ENCODE measurements at regions not wholly inside any gene's neighbourhood (a gene's known extent, or its start where the extent isn't known, plus 50 kb on each side); places are given as distances from the start of the nearest gene placed in this dataset.

DNA sequence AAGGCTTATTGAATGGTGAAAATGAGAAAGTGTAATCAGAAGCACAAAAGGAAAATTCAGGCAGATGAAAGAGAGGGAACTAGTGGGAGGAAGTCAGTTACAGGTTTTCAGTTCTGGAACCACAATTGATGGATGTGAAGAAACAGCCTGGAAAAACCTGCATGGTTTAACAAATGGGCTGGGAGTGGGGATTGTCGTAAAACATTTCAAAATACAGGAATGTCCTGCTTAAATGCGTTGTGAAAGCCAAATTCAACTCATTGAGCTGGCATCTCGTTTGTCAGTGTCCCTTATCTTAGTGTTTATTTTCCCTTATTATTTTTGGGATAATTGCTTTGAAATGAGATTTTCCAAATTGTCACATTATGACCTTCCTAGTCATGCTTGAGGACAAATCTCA, 106.5 kb upstream of the RFC3 start:
- no peak for DNase-seq (ENCODE audit: low read depth)

DNA sequence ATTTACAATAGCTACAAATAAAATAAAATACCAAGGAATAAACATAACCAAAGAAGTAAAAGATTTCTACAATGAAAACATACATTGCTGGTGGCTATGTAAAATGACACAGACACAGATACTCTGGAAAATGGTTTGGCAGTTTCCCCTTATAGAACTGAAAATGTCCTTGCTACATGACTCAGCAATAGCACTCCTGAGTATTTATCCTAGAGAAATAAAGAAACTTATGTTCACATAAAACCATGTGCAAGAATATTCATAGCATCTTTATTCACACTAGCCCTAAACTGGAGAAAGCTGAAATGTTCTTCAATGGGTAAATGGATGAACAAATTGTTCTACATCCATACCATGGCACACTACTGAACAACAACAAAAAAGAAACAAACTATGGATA, 100.2 kb upstream of the RFC3 start:
- no peak for DNase-seq (ENCODE audit: low read depth)

DNA sequence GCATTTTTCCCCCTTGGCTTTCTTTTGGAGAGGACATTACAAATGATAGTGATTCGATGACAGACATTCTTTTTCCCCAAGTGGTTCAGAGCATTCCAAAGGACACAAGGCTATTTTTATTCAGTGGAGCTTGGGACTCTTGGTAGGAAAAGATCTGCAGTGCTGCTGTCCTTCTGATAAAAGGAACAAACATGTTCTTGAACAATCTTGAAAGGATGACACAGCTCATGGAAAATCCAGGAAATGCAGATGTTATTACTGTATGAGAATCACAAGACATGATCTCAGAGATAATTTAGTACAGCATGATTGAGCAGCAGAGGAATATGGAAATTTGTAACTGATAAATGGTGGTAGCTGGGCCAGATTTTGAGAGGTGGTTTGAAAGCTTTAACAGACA, 96.2 kb upstream of the RFC3 start:
- peak; percentile 20 for DNase-seq (ENCODE audit: low read depth)

DNA sequence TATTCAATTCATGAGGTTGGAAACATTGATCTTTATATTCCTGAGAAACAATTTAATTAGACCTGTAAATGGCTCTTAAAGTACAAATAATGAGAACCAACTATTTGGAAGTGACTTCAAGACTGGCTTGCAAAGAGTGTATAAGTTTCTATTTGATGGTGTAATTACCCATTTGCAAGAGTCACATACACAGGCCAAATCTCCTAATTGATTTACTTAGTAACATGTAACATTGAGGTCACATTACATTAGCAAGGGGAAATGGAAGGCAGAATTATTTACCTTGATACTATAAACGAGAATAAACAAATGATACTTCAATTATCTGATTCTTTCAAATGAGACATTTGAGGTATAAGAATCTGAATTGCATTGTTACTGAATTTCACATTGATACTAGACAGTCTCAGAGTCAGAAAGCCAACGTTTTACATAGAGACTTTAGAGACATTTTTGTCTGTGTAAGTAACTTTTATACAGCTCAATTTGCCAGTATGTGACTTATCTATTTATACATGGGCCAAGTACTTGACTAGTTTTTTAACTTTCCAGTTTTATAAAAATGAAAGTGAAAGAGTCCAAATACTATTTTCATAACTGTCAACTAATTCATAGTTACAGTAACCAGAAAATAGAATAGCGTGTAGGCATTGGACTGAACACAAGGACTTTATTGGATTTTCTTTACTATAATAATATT, 95.6 kb upstream of the RFC3 start:
- no peak for DNase-seq (ENCODE audit: low read depth)

DNA sequence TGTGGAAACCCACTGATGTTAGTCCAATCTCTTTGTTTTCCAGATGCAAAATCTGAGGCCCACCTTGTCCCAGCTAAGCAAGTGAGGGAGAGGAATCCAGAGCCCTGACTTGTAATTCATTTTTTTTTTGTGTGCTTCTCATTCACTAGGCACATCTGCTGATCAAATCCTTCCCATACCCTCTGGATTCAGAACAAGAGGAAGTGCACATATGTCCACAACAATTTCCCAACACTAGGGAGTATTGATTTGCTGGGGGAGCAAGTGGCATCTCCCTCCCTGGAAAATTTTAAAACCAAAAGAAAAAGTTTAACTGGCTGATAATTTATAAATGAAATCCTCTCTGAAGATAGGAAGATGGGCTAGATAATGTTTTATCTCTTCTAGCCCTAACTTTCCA, 94.6 kb upstream of the RFC3 start:
- no peak for DNase-seq (ENCODE audit: low read depth)

DNA sequence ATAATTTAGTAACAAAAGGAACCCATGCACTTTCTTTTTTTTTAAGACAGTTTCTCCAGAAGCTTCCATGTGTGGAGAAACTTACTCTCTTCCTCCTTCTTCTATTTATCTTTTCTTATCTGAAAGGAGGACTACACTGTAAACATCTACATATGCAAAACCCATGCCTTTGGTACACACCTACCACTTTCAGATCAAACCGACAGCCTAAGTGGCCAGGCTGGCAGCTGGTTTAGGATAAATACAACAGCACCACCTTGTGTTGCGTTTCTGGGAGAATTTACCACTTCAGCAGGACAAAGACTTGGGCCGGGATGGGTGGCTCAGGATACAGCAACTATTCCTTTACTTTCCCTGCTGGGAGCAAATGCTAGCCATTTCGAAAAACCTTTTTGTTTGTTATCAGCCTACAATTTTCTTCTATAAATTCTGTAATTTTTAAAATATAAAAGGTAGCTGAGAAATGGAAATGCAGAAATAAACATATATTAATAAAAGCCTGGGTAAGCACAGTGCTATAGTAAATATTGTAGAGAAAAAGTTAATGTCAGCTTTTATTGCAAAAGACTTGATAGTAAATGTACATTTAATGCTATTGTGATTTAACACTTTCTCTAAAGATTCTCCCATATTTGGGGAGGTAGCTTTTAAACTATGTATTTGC, 94.0 kb upstream of the RFC3 start:
- peak; percentile 58 for DNase-seq (ENCODE audit: low read depth)

DNA sequence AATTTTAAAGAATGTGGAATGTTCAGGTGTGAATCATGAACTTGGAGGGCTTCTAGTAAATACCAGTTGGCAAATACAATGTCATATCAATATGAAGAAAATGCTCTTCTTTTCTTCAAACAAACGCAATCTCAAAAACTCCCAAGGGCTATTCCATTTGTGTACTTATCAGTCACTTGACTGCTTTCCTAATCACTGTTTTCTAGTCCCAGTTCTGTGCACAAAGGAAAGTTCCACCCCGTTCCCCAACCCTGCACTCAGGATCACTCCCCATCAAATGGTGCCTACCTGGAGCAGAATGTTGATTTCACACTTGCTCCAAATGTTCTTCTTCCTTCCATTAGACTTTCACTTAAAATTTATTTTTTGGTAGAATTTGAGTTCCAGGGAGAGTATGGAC, 92.6 kb upstream of the RFC3 start:
- no peak for DNase-seq (ENCODE audit: low read depth)

DNA sequence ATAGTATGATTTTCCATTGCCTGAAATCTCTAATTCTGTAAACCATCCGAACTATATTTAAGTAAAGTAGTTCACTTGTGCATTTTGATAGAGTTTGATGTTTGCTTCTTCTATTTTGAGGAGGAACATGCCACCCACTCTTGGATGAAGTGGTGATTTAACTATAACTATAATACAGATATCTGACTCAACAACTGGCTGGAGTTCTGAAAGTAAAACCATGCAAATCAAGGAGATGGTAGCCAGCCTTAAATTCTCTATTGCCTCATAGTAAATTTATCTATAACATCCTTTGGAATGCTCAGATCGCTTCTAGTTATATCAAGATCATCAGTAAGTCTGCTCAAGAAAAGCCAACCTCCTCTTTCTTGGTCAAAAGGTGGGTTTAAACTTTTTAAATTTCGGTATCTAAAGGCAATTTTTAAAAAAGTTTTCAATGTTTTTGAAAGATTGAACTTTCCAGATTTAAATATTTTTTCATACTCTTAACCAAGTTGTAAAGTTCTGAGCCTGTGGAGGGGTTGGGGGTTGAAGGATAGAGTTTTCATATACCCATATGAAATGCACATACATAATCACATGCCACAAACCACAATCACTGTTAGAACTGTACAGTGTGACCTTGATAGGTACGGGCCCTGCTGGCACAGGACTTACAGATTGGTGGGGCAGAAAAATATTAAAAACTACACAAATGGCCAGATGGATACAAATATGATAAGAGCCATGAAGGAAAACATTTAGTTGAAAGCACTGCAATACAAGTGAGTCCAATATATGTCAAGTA, 90.5 kb upstream of the RFC3 start:
- no peak for DNase-seq (ENCODE audit: low read depth)

DNA sequence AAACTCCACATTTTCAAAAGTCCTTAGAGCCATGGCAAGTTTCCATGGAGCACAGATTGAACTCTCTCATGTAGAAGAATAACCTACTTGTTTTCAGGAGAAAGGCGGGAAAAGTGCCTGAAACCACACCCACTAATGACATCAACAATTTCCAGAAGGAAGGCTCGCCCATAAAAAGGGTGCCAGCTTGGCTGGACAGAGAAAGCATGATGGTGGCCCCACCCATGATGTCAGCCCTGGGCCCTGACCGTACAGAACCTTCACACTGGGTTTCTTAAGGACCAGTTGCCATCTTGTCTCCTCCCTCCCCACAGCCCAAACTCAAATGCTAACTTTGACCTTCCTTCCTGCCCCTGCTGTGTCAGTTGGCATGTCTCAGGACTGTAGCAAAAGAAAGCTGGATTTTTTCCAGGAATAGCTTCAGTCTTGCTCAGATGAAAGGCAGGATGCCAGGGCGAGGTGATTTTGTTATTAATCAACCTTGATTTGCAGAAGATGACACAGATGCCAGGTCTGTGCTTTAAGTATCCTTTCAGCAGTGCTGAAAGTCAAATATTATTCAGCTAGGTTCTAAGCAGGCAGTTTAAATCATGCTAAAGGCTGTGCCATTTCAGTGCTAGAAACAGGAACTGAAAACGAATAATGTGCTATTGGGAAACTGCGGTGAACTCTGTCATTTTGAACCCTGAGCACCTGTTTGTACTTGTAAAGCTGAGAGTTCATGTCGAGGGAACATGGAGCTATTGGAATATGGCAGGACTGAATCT, 89.5 kb upstream of the RFC3 start:
- no peak for DNase-seq (ENCODE audit: low read depth)

DNA sequence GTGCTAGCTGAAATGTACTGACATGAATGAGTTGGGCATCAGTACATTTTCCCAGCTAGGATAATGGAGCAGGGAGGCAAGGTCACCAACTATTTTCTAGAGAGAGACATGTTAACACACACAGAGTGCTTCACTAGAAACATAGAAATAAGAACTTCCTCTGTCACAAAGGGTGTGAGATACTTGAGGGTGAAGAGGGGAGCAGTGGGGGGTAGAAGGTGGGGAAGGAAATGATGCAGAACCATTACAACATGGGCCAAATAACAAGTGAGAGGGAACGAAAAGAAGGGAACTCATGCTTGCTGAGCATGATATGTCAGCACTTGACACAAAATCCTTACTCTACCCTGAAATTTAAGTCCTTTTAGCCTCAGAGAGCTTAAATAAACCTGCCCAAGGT, 87.8 kb upstream of the RFC3 start:
- no peak for DNase-seq (ENCODE audit: low read depth)

DNA sequence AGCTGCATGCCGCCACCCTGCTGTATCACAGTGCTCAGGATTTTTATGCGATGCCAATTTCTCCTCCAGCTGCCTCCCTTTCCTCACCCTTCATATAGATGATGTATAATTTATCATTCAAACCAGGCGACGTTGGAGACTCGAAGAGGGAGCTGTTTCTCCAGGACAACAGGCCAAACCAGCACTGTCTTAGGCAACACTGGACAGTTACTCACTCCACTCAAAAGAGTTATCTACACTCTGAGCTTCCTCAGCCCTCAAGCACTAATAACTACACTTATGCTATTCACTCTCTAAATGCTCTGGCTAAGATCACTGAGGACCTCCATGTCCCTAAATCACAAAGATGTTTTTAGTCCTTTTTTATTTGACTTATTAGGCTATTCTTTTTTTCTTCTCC, 87.3 kb upstream of the RFC3 start:
- no peak for DNase-seq (ENCODE audit: low read depth)

DNA sequence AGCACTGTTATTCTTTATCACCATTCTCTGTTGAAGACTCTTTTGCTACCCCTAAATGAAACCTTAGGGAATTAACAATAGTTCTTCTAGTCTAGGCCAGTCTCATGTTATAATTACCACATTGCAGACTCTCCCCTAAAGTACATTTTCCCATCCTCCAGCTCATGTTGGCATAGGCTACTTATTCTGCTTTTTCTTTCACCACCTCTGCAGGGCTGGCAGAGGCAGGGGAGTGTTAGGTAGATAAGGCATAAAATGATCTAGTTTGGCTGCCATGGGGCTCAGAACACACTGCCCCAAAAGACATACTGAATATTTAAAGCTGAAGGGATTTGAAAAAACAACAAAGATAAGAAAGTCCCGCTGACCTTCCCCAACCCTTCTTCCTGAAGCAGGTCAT, 82.7 kb upstream of the RFC3 start:
- no peak for DNase-seq (ENCODE audit: low read depth)

DNA sequence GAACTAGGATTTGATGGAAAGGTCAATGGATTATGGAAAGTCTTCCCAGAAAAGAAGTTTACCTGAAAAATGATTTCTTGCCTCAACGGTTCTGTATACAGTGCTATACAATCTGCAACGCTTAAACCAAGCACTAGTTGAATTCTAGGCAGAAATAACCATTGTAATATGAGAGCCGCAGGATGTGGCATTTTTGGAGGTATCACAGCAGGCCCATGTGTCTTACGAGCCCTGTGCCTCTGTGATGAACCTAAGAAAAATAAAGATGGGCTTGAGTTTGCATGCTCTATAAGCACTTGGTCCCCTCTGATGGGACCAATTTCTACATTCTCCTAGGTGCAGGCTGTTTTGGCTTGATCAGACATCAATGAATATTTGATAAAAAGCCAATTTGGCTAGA, 78.7 kb upstream of the RFC3 start:
- no peak for DNase-seq (ENCODE audit: low read depth)

DNA sequence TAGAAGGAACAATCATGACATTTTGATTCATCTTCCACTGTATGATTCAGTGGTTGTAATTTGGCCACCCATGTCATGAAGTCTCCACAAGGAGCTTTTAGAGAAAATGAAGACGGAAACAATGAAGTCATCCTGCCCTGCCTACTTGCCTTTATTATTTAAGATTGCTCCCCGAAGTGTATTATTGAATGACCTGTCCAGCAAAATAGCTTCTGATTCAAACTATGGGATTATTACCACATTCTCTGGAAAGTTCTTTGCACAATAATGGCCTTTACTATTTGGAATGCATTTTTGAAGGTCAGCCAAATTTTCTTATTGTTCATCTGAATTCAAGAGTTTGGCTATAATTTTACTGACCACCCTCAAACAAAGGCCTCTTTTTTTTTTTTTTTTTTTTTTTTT, 77.8 kb upstream of the RFC3 start:
- DNase-seq (ENCODE audit: low read depth), result peak; percentile 41

DNA sequence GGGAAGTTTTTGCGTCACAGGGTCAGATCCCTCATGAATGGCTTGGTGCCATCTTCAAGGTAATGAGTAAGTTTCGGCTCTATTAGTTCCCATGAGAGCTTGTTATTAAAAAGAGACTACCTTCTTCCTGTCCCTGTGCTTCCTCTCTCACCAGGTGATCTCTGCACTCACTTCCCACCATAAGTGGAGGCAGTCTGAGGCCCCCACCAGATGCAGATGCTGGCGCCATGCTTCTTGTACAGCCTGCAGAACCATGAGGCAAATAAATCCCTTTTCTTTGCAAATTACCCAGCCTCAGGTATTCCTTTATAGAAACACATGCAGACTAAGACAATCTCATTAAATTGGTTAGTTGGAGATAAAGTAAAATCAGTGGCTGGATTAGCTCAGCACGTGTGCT, 75.6 kb upstream of the RFC3 start:
- no peak for DNase-seq (ENCODE audit: low read depth)

DNA sequence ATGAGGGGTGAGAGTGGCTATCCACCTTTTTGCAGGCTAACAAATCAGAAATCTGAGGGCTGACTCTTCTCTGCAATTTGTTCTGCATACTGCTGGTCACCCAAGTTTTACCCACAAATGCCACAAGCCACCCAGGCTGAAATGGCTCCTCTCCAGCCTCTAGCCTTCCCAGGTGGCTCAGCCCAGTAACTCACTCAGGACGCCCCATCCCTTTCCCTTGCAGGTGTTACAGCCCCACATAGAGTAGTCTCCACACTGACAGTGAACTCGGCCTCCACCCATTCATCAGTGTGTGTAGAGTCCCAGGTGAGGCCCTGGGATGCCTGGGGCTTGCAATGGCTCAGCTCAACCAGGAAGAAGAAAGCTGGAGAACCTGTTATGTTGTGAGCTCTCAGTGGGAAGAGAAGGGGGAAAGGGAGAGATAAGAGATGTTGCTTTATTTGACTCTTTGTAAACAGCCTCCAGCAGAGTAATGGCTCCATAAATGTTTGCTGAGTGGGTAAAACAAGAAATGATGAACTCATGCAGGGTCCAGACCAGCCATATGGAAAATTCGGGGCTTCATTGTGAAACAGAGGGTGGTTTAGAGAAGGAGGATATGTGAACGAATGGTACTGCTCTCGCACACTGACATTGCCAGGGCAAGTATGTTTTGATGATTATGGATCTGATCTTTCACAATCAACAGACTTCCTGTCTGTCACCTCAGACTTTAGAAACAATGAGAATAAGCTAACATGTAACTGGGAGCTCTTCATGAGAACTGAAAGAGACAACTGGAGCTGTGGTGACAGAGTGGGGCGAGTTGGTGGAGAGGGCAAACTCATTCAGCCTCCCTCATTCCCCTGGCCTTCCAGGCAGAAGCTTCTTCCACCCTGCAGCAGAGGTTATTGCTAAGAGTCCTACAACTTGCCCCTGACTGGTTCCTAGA, 74.2 kb upstream of the RFC3 start:
- DNase-seq (ENCODE audit: low read depth), result no peak

DNA sequence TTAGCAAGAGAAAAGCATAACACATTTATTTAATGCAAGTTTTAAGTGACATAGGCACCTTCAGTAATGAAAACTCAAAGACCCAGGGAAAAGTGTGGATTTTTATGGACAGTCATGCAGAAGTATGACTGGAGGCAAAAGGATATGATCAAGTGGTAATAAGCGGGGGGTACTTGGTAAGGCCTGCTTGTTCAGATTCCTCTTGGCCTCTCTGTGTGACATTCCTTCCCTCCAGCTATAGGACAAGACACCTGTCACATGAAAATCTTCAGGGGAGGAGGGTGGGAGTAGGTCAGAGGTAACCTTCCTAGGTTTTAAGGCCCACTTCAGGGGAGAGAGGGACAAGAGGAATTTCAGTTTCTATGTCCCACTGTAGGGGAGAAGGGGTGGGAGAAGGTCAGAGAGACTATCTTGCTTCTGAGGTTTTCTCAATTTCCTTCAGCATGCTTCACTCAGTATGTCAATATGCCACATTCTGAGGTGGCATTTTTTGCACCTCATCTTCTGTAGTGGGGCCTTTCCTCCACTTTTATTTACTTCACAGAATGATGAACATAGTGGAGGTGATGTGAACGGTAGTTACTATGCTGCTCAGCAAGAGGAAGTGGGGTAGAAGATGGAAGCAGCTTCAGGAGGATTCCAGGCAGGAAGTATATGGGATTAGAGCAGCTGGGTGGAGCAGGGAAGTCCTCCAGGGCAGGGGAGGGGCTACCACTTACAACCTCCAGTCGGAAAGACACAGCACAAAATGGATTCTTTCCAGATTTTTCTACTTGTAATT, 73.2 kb upstream of the RFC3 start:
- no peak for DNase-seq (ENCODE audit: low read depth)

DNA sequence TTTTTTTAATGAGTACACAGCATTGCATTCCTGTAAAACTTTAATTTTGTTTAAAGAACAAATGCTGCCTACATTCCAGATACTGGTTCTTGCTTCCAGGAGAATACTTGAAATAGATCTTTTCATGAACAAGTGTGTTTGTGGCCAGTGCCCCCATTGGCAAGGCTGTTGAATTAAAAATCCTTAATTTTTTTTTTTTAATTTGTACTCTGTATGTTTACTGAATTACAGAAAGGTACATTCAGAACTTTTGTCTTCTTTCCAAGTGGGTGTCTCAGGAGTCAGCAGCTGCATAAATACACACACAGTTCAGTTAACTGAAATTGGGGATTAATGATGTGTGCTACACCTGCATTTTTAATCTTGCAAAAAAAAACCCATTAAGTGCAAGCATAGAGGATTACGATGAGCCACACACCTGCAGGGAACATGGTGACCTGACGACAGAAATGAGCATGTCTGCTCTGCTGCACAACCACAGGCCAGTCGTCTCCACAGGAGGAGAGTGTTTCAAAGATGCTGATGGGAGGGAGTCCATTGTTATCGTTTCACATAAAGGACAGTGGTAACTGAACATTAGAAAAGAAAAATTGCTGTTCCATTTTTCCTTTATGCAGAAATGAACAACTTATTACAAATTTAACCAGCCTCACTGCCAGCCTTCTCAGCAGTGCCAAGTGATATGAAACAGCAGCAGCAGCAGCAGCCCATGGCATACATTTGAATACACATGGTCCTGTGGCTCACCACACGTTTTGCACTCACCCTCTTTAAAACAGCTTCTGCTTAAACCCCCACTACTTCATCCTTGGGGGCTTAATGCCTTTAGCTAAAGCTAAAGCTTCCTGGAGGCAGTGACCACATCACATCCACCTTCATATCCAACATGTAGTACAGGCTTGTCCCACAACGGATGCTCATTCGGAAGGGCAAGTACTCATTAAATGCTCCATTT, 72.3 kb upstream of the RFC3 start:
- no peak for DNase-seq (ENCODE audit: low read depth)

DNA sequence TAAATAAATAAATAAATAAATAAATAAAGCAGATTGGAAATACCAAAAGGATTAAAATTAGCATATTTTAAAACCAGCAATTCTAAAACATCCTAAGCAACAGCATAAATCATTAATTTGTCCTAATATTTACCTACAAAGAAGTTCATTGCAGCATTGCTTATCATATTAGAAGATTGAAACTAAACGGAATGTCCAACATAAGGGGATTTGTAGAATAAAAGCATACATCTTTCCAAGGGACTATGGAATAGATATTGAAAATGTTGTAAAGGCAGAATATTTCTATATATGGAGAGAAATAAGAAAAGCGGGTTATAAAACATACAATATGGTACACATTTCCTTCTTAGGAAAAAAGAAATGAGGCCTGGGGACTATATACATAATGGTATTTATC, 71.1 kb upstream of the RFC3 start:
- DNase-seq (ENCODE audit: low read depth), result no peak

DNA sequence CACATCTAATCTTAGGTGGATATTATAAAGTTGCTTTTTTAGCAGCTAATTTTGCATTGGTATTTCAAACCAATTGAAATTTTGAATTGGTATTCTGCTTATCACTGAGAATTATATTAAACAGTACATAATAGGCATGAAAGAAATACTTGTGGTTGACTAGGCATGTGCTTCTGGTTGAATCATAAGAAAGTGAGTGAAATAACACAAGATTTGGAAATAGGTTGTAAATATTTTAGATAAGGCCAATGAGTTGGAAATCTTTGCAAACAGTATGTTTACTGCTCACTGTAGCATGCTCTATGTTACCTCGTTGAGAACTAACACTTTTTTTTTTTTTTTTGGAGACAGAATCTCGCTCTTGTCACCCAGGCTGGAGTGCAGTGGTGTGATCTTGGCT, 66.8 kb upstream of the RFC3 start:
- DNase-seq (ENCODE audit: low read depth), result peak; percentile 11

Data from GM04504 (cell line).